Endodermal cell (in vitro differentiated cells): ENCODE measurements at regions not wholly inside any gene's neighbourhood (a gene's known extent, or its start where the extent isn't known, plus 50 kb on each side); places are given as distances from the start of the nearest gene placed in this dataset.
A peak's percentile ranks its signal among the peaks of the same experiment; 100 is the strongest.

Experiments
- DNase-seq: peaks from one replicate; pipeline ENCODE4 v3.0.0-alpha.2; 2017
- H3K27ac ChIP-seq: 2 replicates; pipeline ENCODE4 v1.5.1; 2013; ENCODE audit warnings: mild to moderate bottlenecking, low read depth, low read length, moderate library complexity
- H3K27me3 ChIP-seq: 2 replicates; pipeline ENCODE4 v1.6.1; 2013; ENCODE audit warnings: mild to moderate bottlenecking, low read length, moderate library complexity; ENCODE audit not compliant: insufficient read depth, control insufficient read depth, poor library complexity, severe bottlenecking
- H3K36me3 ChIP-seq: 2 replicates; pipeline ENCODE4 v1.7.0; 2013; ENCODE audit warnings: mild to moderate bottlenecking, low read length, moderate library complexity; ENCODE audit not compliant: control insufficient read depth, insufficient read depth
- H3K4me1 ChIP-seq: one replicate; pipeline ENCODE4 v1.7.0; 2013; ENCODE audit warnings: low read length; ENCODE audit not compliant: control insufficient read depth, insufficient read depth
- H3K4me3 ChIP-seq: 2 replicates; pipeline ENCODE4 v1.5.1; 2013; ENCODE audit warnings: mild to moderate bottlenecking, low read length, moderate library complexity
- H3K9ac ChIP-seq: 2 replicates; pipeline ENCODE4 v1.6.1; 2013; ENCODE audit warnings: mild to moderate bottlenecking, low read length, moderate library complexity; ENCODE audit not compliant: poor library complexity, severe bottlenecking; ENCODE audit errors: extremely low read depth
- H3K9me3 ChIP-seq: 2 replicates; pipeline ENCODE4 v1.6.1; 2013; ENCODE audit warnings: mild to moderate bottlenecking, low read length, moderate library complexity; ENCODE audit not compliant: control insufficient read depth
- H3K27ac Mint-ChIP-seq: 2 replicates; pipeline ENCODE4 v1.8.0; 2020; ENCODE audit warnings: mixed read lengths
- H3K27me3 Mint-ChIP-seq: 2 replicates; pipeline ENCODE4 v1.8.0; 2021; ENCODE audit warnings: mild to moderate bottlenecking, mixed read lengths; ENCODE audit not compliant: insufficient read depth
- H3K36me3 Mint-ChIP-seq: 2 replicates; pipeline ENCODE4 v1.8.0; 2020; ENCODE audit warnings: low read depth, mixed read lengths
- H3K4me1 Mint-ChIP-seq: 2 replicates; pipeline ENCODE4 v1.8.0; 2020; ENCODE audit warnings: mixed read lengths
- H3K4me3 Mint-ChIP-seq: 2 replicates; pipeline ENCODE4 v1.8.0; 2020; ENCODE audit warnings: mild to moderate bottlenecking, moderate library complexity, mixed read lengths
- H3K9me3 Mint-ChIP-seq: 2 replicates; pipeline ENCODE4 v1.8.0; 2020; ENCODE audit warnings: mild to moderate bottlenecking, mixed read lengths
- CTCF ChIP-seq: fragments of 200-600 bp; sonication (generic); conservative IDR thresholded peaks from 2 replicates; pipeline ENCODE4 v1.5.0; 2021; ENCODE audit warnings: antibody characterized with exemption, mild to moderate bottlenecking
- WGBS, 2 experiments: methylation state at CpG; one replicate each; pipeline versions ENCODE4 v1.1.5 to v1.1.7; 2013; ENCODE audit warnings: missing lambda C conversion rate in 2 of 2, mixed read lengths in 1 of 2; ENCODE audit not compliant: insufficient coverage in 1 of 2, insufficient read length in 1 of 2; 5-methylcytosine and 5-hydroxymethylcytosine counted together

GRCh38 chrX:82961129-82961528 lies 547.0 kb upstream of the POU3F4 start:
- Mint-ChIP-seq H3K36me3 (no peaks in the 10 kb centered on the region), H3K27me3 (peaks cover 3% of the 10 kb centered on the region), H3K4me3 (no peak overlapping the region), H3K9me3 (peaks cover 52% of the 10 kb centered on the region), H3K27ac (no peak overlapping the region), H3K4me1 (peaks cover 4% of the 10 kb centered on the region)
- Histone ChIP-seq H3K9ac (no peak overlapping the region), H3K36me3 (no peaks in the 10 kb centered on the region), H3K4me1 (no peaks in the 10 kb centered on the region), H3K9me3 (no peaks in the 10 kb centered on the region), H3K4me3 (no peak overlapping the region), H3K27ac (no peak overlapping the region), H3K27me3 (no peaks in the 10 kb centered on the region)
- WGBS, 2 experiments, result 20 to 36% methylated on average over 1 to 3 of the region's 3 CpGs
- DNase-seq, result peak; percentile 63
- TF ChIP-seq CTCF, result peak; percentile 56

GRCh38 chrX:82973646-82974045 lies 534.4 kb upstream of the POU3F4 start:
- Histone ChIP-seq H3K27ac (no peak overlapping the region), H3K36me3 (no peaks in the 10 kb centered on the region), H3K9me3 (no peaks in the 10 kb centered on the region), H3K27me3 (no peaks in the 10 kb centered on the region), H3K4me3 (no peak overlapping the region), H3K9ac (no peak overlapping the region), H3K4me1 (no peaks in the 10 kb centered on the region)
- 91% methylated on average over 2 of the region's 2 CpGs; no CpG with 5 or more reads in 1 of the 2 experiments for WGBS, 2 experiments
- Mint-ChIP-seq H3K36me3 (no peaks in the 10 kb centered on the region), H3K27me3 (peaks cover 15% of the 10 kb centered on the region), H3K9me3 (peaks cover 39% of the 10 kb centered on the region), H3K4me1 (peaks cover 9% of the 10 kb centered on the region), H3K4me3 (no peak overlapping the region), H3K27ac (no peak overlapping the region)
- DNase-seq, result no peak
- TF ChIP-seq CTCF, result no peak

GRCh38 chrX:82998163-82998562 lies 509.9 kb upstream of the POU3F4 start:
- H3K27me3 Mint-ChIP-seq, result no peaks in the 10 kb centered on the region
- no peaks in the 10 kb centered on the region for H3K4me1 Mint-ChIP-seq
- no peaks in the 10 kb centered on the region for H3K27me3 ChIP-seq
- no peak for TF ChIP-seq CTCF
- H3K9ac ChIP-seq, result no peak overlapping the region
- no CpG with 5 or more reads among the region's 1 CpG for WGBS, 2 experiments
- no peak overlapping the region for H3K27ac Mint-ChIP-seq
- H3K4me3 ChIP-seq, result no peak overlapping the region
- H3K36me3 ChIP-seq, result no peaks in the 10 kb centered on the region
- no peaks in the 10 kb centered on the region for H3K9me3 ChIP-seq
- H3K4me3 Mint-ChIP-seq, result no peak overlapping the region
- H3K4me1 ChIP-seq, result no peaks in the 10 kb centered on the region
- no peak for DNase-seq
- peaks cover 60% of the 10 kb centered on the region for H3K9me3 Mint-ChIP-seq
- H3K27ac ChIP-seq, result no peak overlapping the region
- no peaks in the 10 kb centered on the region for H3K36me3 Mint-ChIP-seq
